ENCODE measurements at regions not wholly inside any gene's neighbourhood (a gene's known extent, or its start where the extent isn't known, plus 50 kb on each side); places are given as distances from the start of the nearest gene placed in this dataset.

GRCh38 chrX:140071037-140071436, 105.7 kb upstream of the CXorf66 start:
- no peaks in the 10 kb centered on the region for H3K9me3 ChIP-seq (ENCODE audit: control insufficient read depth in 1 of 2, low read length in 2 of 2)
- H3K27ac ChIP-seq (ENCODE audit: low read depth, low read length) = no peak overlapping the region
- Mint-ChIP-seq H3K27ac (no peak overlapping the region), H3K27me3 (no peaks in the 10 kb centered on the region), H3K4me1 (no peaks in the 10 kb centered on the region), H3K9me3 (no peaks in the 10 kb centered on the region), H3K36me3 (no peaks in the 10 kb centered on the region), H3K4me3 (no peak overlapping the region)
- no peaks in the 10 kb centered on the region for H3K4me1 ChIP-seq (ENCODE audit: insufficient read depth, low read length)
- H3K4me3 ChIP-seq (ENCODE audit: low read length in 2 of 2) = no peak overlapping the region
- DNase-seq = no peak
- POLR2A ChIA-PET (ENCODE audit: partially characterized antibody) = no interaction called here
- intact Hi-C loops (cut with micrococcal nuclease) = no loop called here
- no peaks in the 10 kb centered on the region for H3K27me3 ChIP-seq (ENCODE audit: insufficient read depth, low read length)
- H3K36me3 ChIP-seq (ENCODE audit: insufficient read depth, low read length) = no peaks in the 10 kb centered on the region
- CTCF ChIA-PET (ENCODE audit: partially characterized antibody) = no interaction called here

- H3K27me3 ChIP-seq (ENCODE audit: insufficient read depth, low read length) = no peaks in the 10 kb centered on the region
- CTCF ChIA-PET (ENCODE audit: partially characterized antibody) = no interaction called here
- Mint-ChIP-seq H3K36me3 (no peaks in the 10 kb centered on the region), H3K4me3 (no peak overlapping the region), H3K4me1 (no peaks in the 10 kb centered on the region), H3K27ac (no peak overlapping the region), H3K27me3 (peaks cover 0 to 1% of the 10 kb centered on the region in 2 donors), H3K9me3 (no peaks in the 10 kb centered on the region)
- DNase-seq = no peak
- H3K9me3 ChIP-seq (ENCODE audit: control insufficient read depth in 1 of 2, low read length in 2 of 2) = no peaks in the 10 kb centered on the region
- intact Hi-C loops (cut with micrococcal nuclease) = no loop called here
- POLR2A ChIA-PET (ENCODE audit: partially characterized antibody) = no interaction called here
- H3K4me3 ChIP-seq (ENCODE audit: low read length in 2 of 2) = no peak overlapping the region
- H3K36me3 ChIP-seq (ENCODE audit: insufficient read depth, low read length) = no peaks in the 10 kb centered on the region
- H3K4me1 ChIP-seq (ENCODE audit: insufficient read depth, low read length) = no peaks in the 10 kb centered on the region
- no peak overlapping the region for H3K27ac ChIP-seq (ENCODE audit: low read depth, low read length)
Observed at GRCh38 chrX:140065961-140066662, 100.8 kb upstream of the CXorf66 start.

- Histone ChIP-seq H3K4me3 (ENCODE audit: low read length in 2 of 2) (no peak overlapping the region), H3K27ac (ENCODE audit: low read depth, low read length) (no peak overlapping the region), H3K36me3 (ENCODE audit: insufficient read depth, low read length) (no peaks in the 10 kb centered on the region), H3K27me3 (ENCODE audit: insufficient read depth, low read length) (no peaks in the 10 kb centered on the region), H3K4me1 (ENCODE audit: insufficient read depth, low read length) (no peaks in the 10 kb centered on the region), H3K9me3 (ENCODE audit: control insufficient read depth in 1 of 2, low read length in 2 of 2) (no peaks in the 10 kb centered on the region)
- intact Hi-C loops (cut with micrococcal nuclease) = no loop called here
- Mint-ChIP-seq H3K27ac (no peak overlapping the region), H3K36me3 (no peaks in the 10 kb centered on the region), H3K27me3 (peaks cover 0 to 1% of the 10 kb centered on the region in 2 donors), H3K4me3 (no peak overlapping the region), H3K9me3 (no peaks in the 10 kb centered on the region), H3K4me1 (no peaks in the 10 kb centered on the region)
- CTCF ChIA-PET (ENCODE audit: partially characterized antibody) = no interaction called here
- DNase-seq = no peak
- POLR2A ChIA-PET (ENCODE audit: partially characterized antibody) = no interaction called here
Observed at GRCh38 chrX:140064993-140065392, 99.7 kb upstream of the CXorf66 start.

GRCh38 chrX:140057001-140057411, 91.7 kb upstream of the CXorf66 start:
- no peak overlapping the region for H3K27ac ChIP-seq (ENCODE audit: low read depth, low read length)
- peaks cover 4 to 5% (median 4%) of the 10 kb centered on the region in 4 donors for H3K4me1 Mint-ChIP-seq
- H3K4me3 Mint-ChIP-seq = peak overlapping the region in 2 of 8 donors; percentile 35 to 54
- H3K27me3 ChIP-seq (ENCODE audit: insufficient read depth, low read length) = no peaks in the 10 kb centered on the region
- intact Hi-C loops (cut with micrococcal nuclease) = loop anchor here (1.0 to 10.0 kb wide), 2 partner anchors 84 to 608 kb away; no protein-coding TSS in a partner anchor
- H3K4me1 ChIP-seq (ENCODE audit: insufficient read depth, low read length) = no peaks in the 10 kb centered on the region
- DNase-seq = peak in 4 of 5 donors; percentile 35 to 45 (median 40)
- H3K36me3 ChIP-seq (ENCODE audit: insufficient read depth, low read length) = no peaks in the 10 kb centered on the region
- H3K27ac Mint-ChIP-seq = no peak overlapping the region
- no peaks in the 10 kb centered on the region for H3K9me3 ChIP-seq (ENCODE audit: control insufficient read depth in 1 of 2, low read length in 2 of 2)
- peaks cover 0 to 4% of the 10 kb centered on the region in 2 donors for H3K27me3 Mint-ChIP-seq
- POLR2A ChIA-PET (ENCODE audit: partially characterized antibody) = no interaction called here
- no peaks in the 10 kb centered on the region for H3K36me3 Mint-ChIP-seq
- H3K4me3 ChIP-seq (ENCODE audit: low read length in 2 of 2) = no peak overlapping the region
- CTCF ChIA-PET (ENCODE audit: partially characterized antibody) = interaction anchor here (1.4 kb wide), 1 partner anchor 84 kb away, joined by 8 read pairs; no protein-coding TSS in a partner anchor
- no peaks in the 10 kb centered on the region for H3K9me3 Mint-ChIP-seq

- Histone ChIP-seq H3K36me3 (ENCODE audit: insufficient read depth, low read length) (no peaks in the 10 kb centered on the region), H3K27me3 (ENCODE audit: insufficient read depth, low read length) (no peaks in the 10 kb centered on the region), H3K4me3 (ENCODE audit: low read length in 2 of 2) (no peak overlapping the region), H3K9me3 (ENCODE audit: control insufficient read depth in 1 of 2, low read length in 2 of 2) (no peaks in the 10 kb centered on the region), H3K27ac (ENCODE audit: low read depth, low read length) (no peak overlapping the region), H3K4me1 (ENCODE audit: insufficient read depth, low read length) (no peaks in the 10 kb centered on the region)
- Mint-ChIP-seq H3K27me3 (peaks cover 0 to 4% of the 10 kb centered on the region in 2 donors), H3K4me3 (no peak overlapping the region), H3K27ac (no peak overlapping the region), H3K36me3 (no peaks in the 10 kb centered on the region), H3K4me1 (peaks cover 4 to 5% (median 4%) of the 10 kb centered on the region in 4 donors), H3K9me3 (no peaks in the 10 kb centered on the region)
- DNase-seq = no peak
- intact Hi-C loops (cut with micrococcal nuclease) = loop anchor here (10.0 kb wide), 1 partner anchor 611 kb away; no protein-coding TSS in a partner anchor
- ChIA-PET POLR2A (ENCODE audit: partially characterized antibody) (no interaction called here), CTCF (ENCODE audit: partially characterized antibody) (interaction anchor here (0.6 kb wide), 1 partner anchor 114 kb away, joined by 3 read pairs; no protein-coding TSS in a partner anchor)
Observed at GRCh38 chrX:140053846-140054245, 88.5 kb upstream of the CXorf66 start.

GRCh38 chrX:140050906-140051305, 85.6 kb upstream of the CXorf66 start:
- Histone ChIP-seq H3K4me1 (ENCODE audit: insufficient read depth, low read length) (no peaks in the 10 kb centered on the region), H3K27me3 (ENCODE audit: insufficient read depth, low read length) (no peaks in the 10 kb centered on the region), H3K9me3 (ENCODE audit: control insufficient read depth in 1 of 2, low read length in 2 of 2) (no peaks in the 10 kb centered on the region), H3K4me3 (ENCODE audit: low read length in 2 of 2) (no peak overlapping the region), H3K36me3 (ENCODE audit: insufficient read depth, low read length) (no peaks in the 10 kb centered on the region), H3K27ac (ENCODE audit: low read depth, low read length) (no peak overlapping the region)
- POLR2A ChIA-PET (ENCODE audit: partially characterized antibody) = no interaction called here
- intact Hi-C loops (cut with micrococcal nuclease) = loop anchor here (10.0 kb wide), 1 partner anchor 614 kb away; no protein-coding TSS in a partner anchor
- DNase-seq = no peak
- H3K9me3 Mint-ChIP-seq = no peaks in the 10 kb centered on the region
- H3K27ac Mint-ChIP-seq = no peak overlapping the region
- no peaks in the 10 kb centered on the region for H3K36me3 Mint-ChIP-seq
- CTCF ChIA-PET (ENCODE audit: partially characterized antibody) = no interaction called here
- H3K27me3 Mint-ChIP-seq = peaks cover 0 to 3% of the 10 kb centered on the region in 2 donors
- no peak overlapping the region for H3K4me3 Mint-ChIP-seq
- no peaks in the 10 kb centered on the region for H3K4me1 Mint-ChIP-seq

- Histone ChIP-seq H3K9me3 (ENCODE audit: control insufficient read depth in 1 of 2, low read length in 2 of 2) (no peaks in the 10 kb centered on the region), H3K36me3 (ENCODE audit: insufficient read depth, low read length) (no peaks in the 10 kb centered on the region), H3K4me3 (ENCODE audit: low read length in 2 of 2) (no peak overlapping the region), H3K27ac (ENCODE audit: low read depth, low read length) (no peak overlapping the region), H3K4me1 (ENCODE audit: insufficient read depth, low read length) (no peaks in the 10 kb centered on the region), H3K27me3 (ENCODE audit: insufficient read depth, low read length) (no peaks in the 10 kb centered on the region)
- Mint-ChIP-seq H3K27me3 (peaks cover 0 to 2% of the 10 kb centered on the region in 2 donors), H3K4me1 (no peaks in the 10 kb centered on the region), H3K36me3 (peaks cover 0 to 4% of the 10 kb centered on the region in 2 donors), H3K9me3 (peaks cover 0 to 14% (median 7%) of the 10 kb centered on the region in 8 donors), H3K4me3 (no peak overlapping the region), H3K27ac (no peak overlapping the region)
- DNase-seq = no peak
- intact Hi-C loops (cut with micrococcal nuclease) = no loop called here
- CTCF ChIA-PET (ENCODE audit: partially characterized antibody) = no interaction called here
- POLR2A ChIA-PET (ENCODE audit: partially characterized antibody) = no interaction called here
Observed at GRCh38 chrX:140040386-140040785, 75.1 kb upstream of the CXorf66 start.

Data from CD4-positive, alpha-beta memory T cell (primary cell).